NCI-H446 (cell line): ENCODE measurements at regions not wholly inside any gene's neighbourhood (a gene's known extent, or its start where the extent isn't known, plus 50 kb on each side); places are given as distances from the start of the nearest gene placed in this dataset.

Experiments
- DNase-seq, 2 experiments: peaks; one replicate each; lab custom pipeline; 2025; lab: John Stamatoyannopoulos, UW

- DNase-seq, result no peak
Observed at GRCh38 chr12:119245904-119246494, 67.3 kb downstream of the HSPB8 start.

GRCh38 chr12:119247007-119247719 is 68.4 kb downstream of the HSPB8 start:
- DNase-seq, result no peak

- DNase-seq, result no peak
Observed at GRCh38 chr12:119247720-119248043, 69.0 kb downstream of the HSPB8 start.

- peak in 1 of 2 experiments; percentile 62 for DNase-seq
Observed at GRCh38 chr12:119249383-119250155, 70.8 kb downstream of the HSPB8 start.

GRCh38 chr12:119255314-119255713 is 76.6 kb downstream of the HSPB8 start:
- no peak for DNase-seq

- DNase-seq, result no peak
Observed at GRCh38 chr12:119258149-119258548, 76.4 kb upstream of the CCDC60 start.

- DNase-seq, result no peak
Observed at GRCh38 chr12:119258556-119258955, 76.0 kb upstream of the CCDC60 start.

- DNase-seq, result no peak
Observed at GRCh38 chr12:119259484-119259883, 75.0 kb upstream of the CCDC60 start.

GRCh38 chr12:119262388-119262787 is 72.1 kb upstream of the CCDC60 start:
- DNase-seq, result no peak

- no peak for DNase-seq
Observed at GRCh38 chr12:119263466-119263865, 71.1 kb upstream of the CCDC60 start.

GRCh38 chr12:119266963-119267362 is 67.6 kb upstream of the CCDC60 start:
- no peak for DNase-seq

- no peak for DNase-seq
Observed at GRCh38 chr12:119274636-119275065, 59.9 kb upstream of the CCDC60 start.

GRCh38 chr12:119283310-119283709 is 51.2 kb upstream of the CCDC60 start:
- DNase-seq, result no peak
